Endothelial cell of umbilical vein (primary cell): ENCODE measurements at regions not wholly inside any gene's neighbourhood (a gene's known extent, or its start where the extent isn't known, plus 50 kb on each side); places are given as distances from the start of the nearest gene placed in this dataset.

Source experiments
- BruUV-seq: library from RNA; stranded (reverse); fragments of 400-500 nt; replicated peaks from 2 replicates; lab custom pipeline; 2021; lab: Mats Ljungman, UMichigan
- CTCF ChIA-PET: fragments of 300-600, 350-600 bp; sonication (Branson Sonifier 250); formaldehyde crosslinking; loops from one replicate; lab custom pipeline; 2021; ENCODE audit warnings: antibody characterized with exemption, inconsistent platforms; lab: Charles Lee
- POLR2A ChIA-PET: fragments of 300-600, 350-600 bp; sonication (Branson Sonifier 250); formaldehyde crosslinking; loops from one replicate; lab custom pipeline; 2021; ENCODE audit warnings: antibody characterized with exemption, inconsistent platforms; lab: Charles Lee
- DNase-seq: peaks from one replicate; pipeline ENCODE4 v3.0.0-alpha.2; 2011; ENCODE audit warnings: low read depth, low spot score
- FAIRE-seq: peaks from 2 replicates; lab custom pipeline; 2011; peaks lifted over from hg19 to GRCh38; lab: Jason Lieb, UNC
- H2AFZ ChIP-seq: 2 replicates; pipeline ENCODE4 v1.6.0; 2012; ENCODE audit warnings: low read depth, low read length, control low read depth, inconsistent platforms
- H3K27ac ChIP-seq: 2 replicates; pipeline ENCODE4 v1.5.1; 2011; ENCODE audit warnings: low read depth, mild to moderate bottlenecking, control low read depth, low read length, moderate library complexity; ENCODE audit not compliant: insufficient read depth
- H3K27me3 ChIP-seq, 2 experiments: 2 replicates each; pipeline versions ENCODE4 v1.6.0 to v1.6.1; 2011; ENCODE audit warnings: low read length in 2 of 2, mixed read lengths in 1 of 2; ENCODE audit not compliant: control insufficient read depth in 2 of 2, insufficient read depth in 2 of 2
- H3K36me3 ChIP-seq, 2 experiments: 2 replicates in 1 of 2; 3 replicates in 1 of 2; pipeline ENCODE4 v1.5.1; 2011; ENCODE audit warnings: low read length in 2 of 2, mild to moderate bottlenecking in 1 of 2, moderate library complexity in 1 of 2; ENCODE audit not compliant: control insufficient read depth in 2 of 2, insufficient read depth in 2 of 2; ENCODE audit errors: extremely low read depth in 1 of 2
- H3K4me1 ChIP-seq: 3 replicates; pipeline ENCODE4 v1.5.1; 2011; ENCODE audit warnings: mild to moderate bottlenecking, low read length; ENCODE audit not compliant: control insufficient read depth, insufficient read depth; ENCODE audit errors: extremely low read depth
- H3K4me2 ChIP-seq: 2 replicates; pipeline ENCODE4 v1.6.1; 2011; ENCODE audit warnings: low read length, control low read depth, mixed read lengths; ENCODE audit not compliant: insufficient read depth
- H3K4me3 ChIP-seq, 3 experiments: fragments of 200-600 bp in 1 of 3; sonication (generic), shearing (Covaris generic) in 1 of 3; replicated peaks in 1 of 3; 2 replicates each; pipeline ENCODE4 v1.5.1; 2011 to 2016; ENCODE audit warnings: control low read depth in 3 of 3, low read length in 3 of 3, mild to moderate bottlenecking in 2 of 3, inconsistent platforms in 1 of 3, low read depth in 1 of 3, moderate library complexity in 1 of 3; ENCODE audit not compliant: insufficient read depth in 1 of 3
- H3K79me2 ChIP-seq: 2 replicates; pipeline ENCODE4 v1.6.0; 2012; ENCODE audit warnings: low read length, inconsistent platforms; ENCODE audit not compliant: control insufficient read depth, insufficient read depth
- H3K9ac ChIP-seq: replicated peaks from 2 replicates; pipeline ENCODE3; 2011; ENCODE audit warnings: low read length, control low read depth; ENCODE audit not compliant: insufficient read depth; ENCODE audit errors: extremely low read depth
- H3K9me1 ChIP-seq: replicated peaks from 3 replicates; pipeline ENCODE4 v1.6.0; 2011; ENCODE audit warnings: mild to moderate bottlenecking, low read length; ENCODE audit not compliant: control insufficient read depth, insufficient read depth; ENCODE audit errors: extremely low read depth
- H3K9me3 ChIP-seq: replicated peaks from 2 replicates; pipeline ENCODE4 v1.5.1; 2012; ENCODE audit warnings: low read length, inconsistent platforms; ENCODE audit not compliant: control insufficient read depth, insufficient read depth
- H4K20me1 ChIP-seq: replicated peaks from 2 replicates; pipeline ENCODE3; 2011; ENCODE audit warnings: mild to moderate bottlenecking, low read length; ENCODE audit not compliant: control insufficient read depth, insufficient read depth; ENCODE audit errors: extremely low read depth
- CTCF ChIP-seq, 2 donors: IDR thresholded peaks; 1 replicate in 1 of 2; 2 replicates in 1 of 2; pipeline ENCODE4 v1.5.1; 2011; ENCODE audit warnings: low read length in 2 of 2, mild to moderate bottlenecking in 2 of 2, moderate library complexity in 2 of 2, control low read depth in 1 of 2, inconsistent platforms in 1 of 2, low read depth in 1 of 2; ENCODE audit not compliant: insufficient read depth in 1 of 2; ENCODE audit errors: extremely low read depth in 1 of 2
- EZH2 ChIP-seq: IDR thresholded peaks from 2 replicates; pipeline ENCODE4 v1.6.1; 2012; ENCODE audit warnings: borderline replicate concordance, low read depth, mild to moderate bottlenecking, moderate library complexity, low read length, inconsistent platforms; ENCODE audit not compliant: severe bottlenecking
- FOS ChIP-seq: IDR thresholded peaks from 2 replicates; pipeline ENCODE4 v1.6.1; 2011; ENCODE audit warnings: mild to moderate bottlenecking, low read length, moderate library complexity, borderline replicate concordance; ENCODE audit not compliant: insufficient read depth
- GATA2 ChIP-seq: IDR thresholded peaks from 2 replicates; pipeline ENCODE4 v1.7.0; 2011; ENCODE audit warnings: low read depth, mild to moderate bottlenecking, moderate library complexity, mixed read lengths, low read length; ENCODE audit not compliant: insufficient read length, insufficient read depth
- JUN ChIP-seq: IDR thresholded peaks from 2 replicates; pipeline ENCODE4 v1.6.1; 2011; ENCODE audit warnings: borderline replicate concordance, low read depth; ENCODE audit not compliant: insufficient read length, insufficient read depth
- MYC ChIP-seq: IDR thresholded peaks from one replicate; pipeline ENCODE4 v1.6.1; 2011; ENCODE audit warnings: mild to moderate bottlenecking, low read depth, low read length
- POLR2A ChIP-seq: IDR thresholded peaks from 2 replicates; pipeline ENCODE4 v1.6.1; 2012; ENCODE audit warnings: low read depth, mild to moderate bottlenecking, control low read depth, low read length
- POLR2AphosphoS5 ChIP-seq: IDR thresholded peaks from 2 replicates; pipeline ENCODE4 v1.6.1; 2012; ENCODE audit warnings: low read depth, mild to moderate bottlenecking, control low read depth, low read length, moderate library complexity; ENCODE audit not compliant: insufficient read depth
- dilution Hi-C: fragments of 300-500 bp; cut with MboI; formaldehyde crosslinking; loops from one replicate; pipeline ENCODE4 v1.15.0; 2019; ENCODE audit warnings: low sequenced_read_pairs; ENCODE audit not compliant: extremely low pct_ligation_motif_present
- intact Hi-C: fragments of 100-400 bp; cut with micrococcal nuclease; formaldehyde crosslinking; loops from one replicate; pipeline ENCODE4 v1.10.0; 2022
- TF ChIP-seq, protein P1 (sequence below): IDR thresholded peaks from 2 replicates; pipeline ENCODE4 v1.6.1; 2011; ENCODE audit not compliant: insufficient read depth, insufficient read length

DNA sequence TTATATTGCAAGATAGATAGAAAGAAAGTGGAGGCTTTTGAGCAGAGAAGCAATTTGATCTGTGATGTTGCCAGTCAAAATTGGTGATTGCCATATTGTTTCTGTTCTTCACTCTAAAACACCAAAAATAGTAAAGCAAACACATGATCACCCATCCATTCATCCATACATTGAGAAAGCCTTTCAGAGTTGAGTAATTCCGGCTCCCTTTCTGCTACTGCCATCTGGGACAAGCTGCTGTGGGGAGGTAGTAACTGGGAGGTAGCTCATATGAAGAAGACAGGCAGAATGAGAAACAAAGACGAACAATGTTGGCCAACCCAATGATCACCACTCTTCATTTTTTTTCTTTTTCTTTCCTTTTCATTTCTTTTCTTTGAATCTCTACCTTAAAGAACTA lies 51.1 kb upstream of the HBS1L start:
- ChIA-PET CTCF (no interaction called here), POLR2A (no interaction called here)
- DNase-seq (no peak), FAIRE-seq (no peak)
- Histone ChIP-seq H3K27ac (no peak overlapping the region), H3K4me3 (no peak overlapping the region), H3K27me3 (peaks cover 6 to 15% of the 10 kb centered on the region in 2 experiments), H3K9me1 (no peaks in the 10 kb centered on the region), H3K36me3 (no peaks in the 10 kb centered on the region), H3K4me2 (no peak overlapping the region), H3K9ac (no peak overlapping the region), H2AFZ (no peak overlapping the region), H3K4me1 (no peaks in the 10 kb centered on the region), H3K79me2 (no peaks in the 10 kb centered on the region), H4K20me1 (no peaks in the 10 kb centered on the region), H3K9me3 (no peaks in the 10 kb centered on the region)
- TF ChIP-seq FOS (no peak), GATA2 (no peak), POLR2AphosphoS5 (no peak), EZH2 (no peak), POLR2A (no peak), CTCF (IDR thresholded peaks at IDR 0.05; ENCODE audit: extremely low read depth in 1 of 2, insufficient read depth in 1 of 2, low read depth in 1 of 2, low read length in 2 of 2) (no peak), JUN (no peak), MYC (no peak)
- TF ChIP-seq, protein P1, sequence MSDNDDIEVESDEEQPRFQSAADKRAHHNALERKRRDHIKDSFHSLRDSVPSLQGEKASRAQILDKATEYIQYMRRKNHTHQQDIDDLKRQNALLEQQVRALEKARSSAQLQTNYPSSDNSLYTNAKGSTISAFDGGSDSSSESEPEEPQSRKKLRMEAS: no peak
- intact Hi-C loops: no loop called here
- BruUV-seq: no TSS peak
- dilution Hi-C loops: no loop called here
